Natural killer cell (primary cell): ENCODE measurements at regions not wholly inside any gene's neighbourhood (a gene's known extent, or its start where the extent isn't known, plus 50 kb on each side); places are given as distances from the start of the nearest gene placed in this dataset.
"Not testable (repeated sequence)": the region's sequence is repeated elsewhere in the genome, so short reads cannot be mapped to it uniquely, and the experiment has no call there.

ENCODE experiments used
- ATAC-seq, 3 donors: fragments of 150-1000 bp in 2 of 3; fragments of 200-7000 bp in 1 of 3; cut with Tn5 transposase; 1 replicate in 1 of 3; 2 replicates in 2 of 3; pipeline ENCODE4 v1.10.0; 2021; ENCODE audit warnings: mild to moderate bottlenecking in 2 of 3, moderate library complexity in 2 of 3
- DNase-seq, 2 donors: peaks; one replicate each; pipeline versions ENCODE4 v3.0.0 to v3.0.0-alpha.2; 2013 to 2021; ENCODE audit warnings: mixed read lengths in 1 of 2
- H3K27ac ChIP-seq: one replicate; pipeline ENCODE4 v1.5.1; 2013; ENCODE audit warnings: mild to moderate bottlenecking, low read length
- H3K27me3 ChIP-seq: one replicate; pipeline ENCODE4 v1.6.1; 2013; ENCODE audit warnings: low read length; ENCODE audit not compliant: control insufficient read depth, insufficient read depth
- H3K36me3 ChIP-seq: one replicate; pipeline ENCODE4 v1.6.1; 2013; ENCODE audit warnings: low read length; ENCODE audit not compliant: control insufficient read depth, insufficient read depth
- H3K4me1 ChIP-seq: one replicate; pipeline ENCODE4 v1.6.1; 2013; ENCODE audit warnings: low read length; ENCODE audit not compliant: control insufficient read depth, insufficient read depth
- H3K4me3 ChIP-seq: one replicate; pipeline ENCODE4 v1.5.1; 2013; ENCODE audit warnings: low read length
- H3K9me3 ChIP-seq: one replicate; pipeline ENCODE4 v1.6.1; 2013; ENCODE audit warnings: low read length; ENCODE audit not compliant: control insufficient read depth, insufficient read depth
- H3K27ac Mint-ChIP-seq, 2 donors: one replicate each; pipeline ENCODE4 v1.8.0; 2022; ENCODE audit warnings: mild to moderate bottlenecking in 2 of 2, mixed read lengths in 2 of 2, moderate library complexity in 1 of 2
- H3K27me3 Mint-ChIP-seq, 2 donors: one replicate each; pipeline ENCODE4 v1.8.0; 2022; ENCODE audit warnings: low read depth in 2 of 2, mixed read lengths in 2 of 2
- H3K36me3 Mint-ChIP-seq: one replicate; pipeline ENCODE4 v1.8.0; 2022; ENCODE audit warnings: mixed read lengths
- H3K4me1 Mint-ChIP-seq, 2 donors: one replicate each; pipeline ENCODE4 v1.8.0; 2022; ENCODE audit warnings: mixed read lengths in 2 of 2
- H3K4me3 Mint-ChIP-seq: one replicate; pipeline ENCODE4 v1.8.0; 2022; ENCODE audit warnings: mild to moderate bottlenecking, moderate library complexity, mixed read lengths
- H3K9me3 Mint-ChIP-seq, 2 donors: one replicate each; pipeline ENCODE4 v1.8.0; 2022; ENCODE audit warnings: mixed read lengths in 2 of 2
- CTCF ChIP-seq: fragments of 200-600 bp; IDR thresholded peaks from one replicate; pipeline ENCODE4 v1.8.0; 2022; ENCODE audit warnings: antibody characterized with exemption
- WGBS: methylation state at CpG from one replicate; pipeline ENCODE4 v1.1.7; 2013; ENCODE audit warnings: missing lambda C conversion rate; ENCODE audit not compliant: insufficient coverage; 5-methylcytosine and 5-hydroxymethylcytosine counted together
- intact Hi-C: fragments of 100-400 bp; cut with micrococcal nuclease; formaldehyde crosslinking; loops from one replicate; pipeline ENCODE4 v1.14.2; 2022

GRCh38 chr6:115194981-115195638 lies 852.3 kb upstream of the HS3ST5 start:
- Histone ChIP-seq H3K4me3 (no peak overlapping the region), H3K9me3 (peaks cover 6% of the 10 kb centered on the region), H3K27me3 (no peaks in the 10 kb centered on the region), H3K36me3 (no peaks in the 10 kb centered on the region), H3K27ac (no peak overlapping the region), H3K4me1 (no peaks in the 10 kb centered on the region)
- ATAC-seq (no peak), DNase-seq (no peak)
- intact Hi-C loops, result no loop called here
- WGBS, result 76% methylated on average over 2 of the region's 2 CpGs
- Mint-ChIP-seq H3K9me3 (peaks cover 13 to 25% of the 10 kb centered on the region in 2 donors), H3K4me3 (no peak overlapping the region), H3K27me3 (no peaks in the 10 kb centered on the region), H3K4me1 (no peaks in the 10 kb centered on the region), H3K27ac (no peak overlapping the region), H3K36me3 (no peaks in the 10 kb centered on the region)
- no peak for TF ChIP-seq CTCF

- no peak overlapping the region for H3K27ac ChIP-seq
- H3K36me3 ChIP-seq, result no peaks in the 10 kb centered on the region
- 80% methylated on average over 1 of the region's 1 CpG for WGBS
- Mint-ChIP-seq H3K4me3 (no peak overlapping the region), H3K9me3 (peaks cover 11 to 18% of the 10 kb centered on the region in 2 donors), H3K36me3 (peaks cover 5% of the 10 kb centered on the region), H3K27me3 (no peaks in the 10 kb centered on the region), H3K4me1 (no peaks in the 10 kb centered on the region), H3K27ac (no peak overlapping the region)
- intact Hi-C loops, result no loop called here
- no peaks in the 10 kb centered on the region for H3K4me1 ChIP-seq
- TF ChIP-seq CTCF, result no peak
- H3K27me3 ChIP-seq, result no peaks in the 10 kb centered on the region
- ATAC-seq, result no peak
- H3K4me3 ChIP-seq, result no peak overlapping the region
- H3K9me3 ChIP-seq, result no peaks in the 10 kb centered on the region
- no peak for DNase-seq
Observed at GRCh38 chr6:115191989-115192388, 849.2 kb upstream of the HS3ST5 start.

GRCh38 chr6:115190534-115190933 lies 847.7 kb upstream of the HS3ST5 start:
- no peaks in the 10 kb centered on the region for H3K27me3 Mint-ChIP-seq
- ATAC-seq (no peak), DNase-seq (no peak)
- Histone ChIP-seq H3K9me3 (no peaks in the 10 kb centered on the region), H3K4me3 (no peak overlapping the region), H3K27ac (no peak overlapping the region), H3K4me1 (no peaks in the 10 kb centered on the region), H3K27me3 (no peaks in the 10 kb centered on the region), H3K36me3 (no peaks in the 10 kb centered on the region)
- no peak overlapping the region for H3K27ac Mint-ChIP-seq
- WGBS, result no CpG with 5 or more reads among the region's 1 CpG
- H3K36me3 Mint-ChIP-seq, result peaks cover 5% of the 10 kb centered on the region
- H3K9me3 Mint-ChIP-seq, result peaks cover 13 to 18% of the 10 kb centered on the region in 2 donors
- intact Hi-C loops, result no loop called here
- H3K4me3 Mint-ChIP-seq, result no peak overlapping the region
- H3K4me1 Mint-ChIP-seq, result no peaks in the 10 kb centered on the region
- TF ChIP-seq CTCF, result no peak

- WGBS, result 91% methylated on average over 17 of the region's 18 CpGs
- H3K4me3 ChIP-seq, DNase-seq, H3K9me3 ChIP-seq, H3K27me3 ChIP-seq, H3K27ac ChIP-seq, H3K4me3 Mint-ChIP-seq, H3K36me3 Mint-ChIP-seq, H3K4me1 Mint-ChIP-seq, H3K36me3 ChIP-seq, H3K27me3 Mint-ChIP-seq, H3K4me1 ChIP-seq, ATAC-seq, H3K27ac Mint-ChIP-seq, intact Hi-C loops: not testable (repeated sequence)
- peaks cover 8 to 12% of the 10 kb centered on the region in 2 donors for H3K9me3 Mint-ChIP-seq
Observed at GRCh38 chr6:115175456-115175855, 832.6 kb upstream of the HS3ST5 start.

- H3K36me3 Mint-ChIP-seq, H3K4me1 ChIP-seq, ATAC-seq, DNase-seq, H3K4me3 Mint-ChIP-seq, H3K27me3 ChIP-seq, H3K27ac Mint-ChIP-seq, H3K9me3 ChIP-seq, intact Hi-C loops, H3K4me1 Mint-ChIP-seq, H3K36me3 ChIP-seq, H3K27me3 Mint-ChIP-seq, H3K4me3 ChIP-seq, H3K27ac ChIP-seq: not testable (repeated sequence)
- 80% methylated on average over 5 of the region's 5 CpGs for WGBS
- peaks cover 20 to 34% of the 10 kb centered on the region in 2 donors for H3K9me3 Mint-ChIP-seq
Observed at GRCh38 chr6:115165912-115166311, 823.1 kb upstream of the HS3ST5 start.
